WERI-Rb-1 (cell line): ENCODE measurements at regions not wholly inside any gene's neighbourhood (a gene's known extent, or its start where the extent isn't known, plus 50 kb on each side); places are given as distances from the start of the nearest gene placed in this dataset.

Source experiments
- DNase-seq: peaks from one replicate; pipeline ENCODE4 v3.0.0-alpha.2; 2020
- H3K27ac ChIP-seq: fragments of 250-450 bp; sonication (Bioruptor Pico); 2 replicates; pipeline ENCODE4 v1.5.1; 2020; ENCODE audit warnings: mild to moderate bottlenecking, moderate library complexity
- H3K27me3 ChIP-seq: fragments of 250-450 bp; sonication (Bioruptor Pico); 2 replicates; pipeline ENCODE4 v1.5.1; 2021; ENCODE audit warnings: mild to moderate bottlenecking, low read depth, moderate library complexity; ENCODE audit not compliant: insufficient read depth, severe bottlenecking
- H3K36me3 ChIP-seq: fragments of 250-450 bp; sonication (Bioruptor Pico); 2 replicates; pipeline ENCODE4 v1.5.1; 2020; ENCODE audit warnings: mild to moderate bottlenecking, moderate library complexity
- H3K4me3 ChIP-seq: 2 replicates; pipeline ENCODE4 v1.5.1; 2011; ENCODE audit warnings: low read depth, mild to moderate bottlenecking, control low read depth, low read length
- H3K9me3 ChIP-seq: fragments of 250-450 bp; sonication (Bioruptor Pico); 2 replicates; pipeline ENCODE4 v1.5.1; 2021; ENCODE audit warnings: mild to moderate bottlenecking, moderate library complexity; ENCODE audit not compliant: severe bottlenecking
- TF ChIP-seq, protein P1 (sequence below): IDR thresholded peaks from 2 replicates; pipeline ENCODE4 v1.5.1; 2011; ENCODE audit warnings: low read depth, mild to moderate bottlenecking, control low read depth, inconsistent platforms, low read length

DNA sequence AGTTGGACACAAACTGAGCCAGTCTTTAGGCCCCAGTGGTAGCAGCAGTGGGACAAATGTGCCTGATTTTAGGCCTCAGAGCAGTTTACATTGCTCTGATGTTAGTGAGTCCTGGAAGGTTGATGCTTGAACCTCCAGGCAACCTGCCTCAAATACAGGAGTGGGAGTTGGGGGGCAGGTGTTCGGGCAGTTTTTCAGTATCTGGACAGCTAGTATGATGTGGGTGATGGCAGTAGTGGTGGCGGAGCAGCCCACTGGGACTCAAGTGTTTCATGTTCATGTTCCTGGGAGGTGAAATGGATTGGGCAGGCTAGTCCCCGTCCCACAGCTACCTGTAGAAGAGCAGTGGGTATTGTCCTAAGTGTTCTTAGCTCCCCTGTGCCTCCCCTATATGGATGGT lies 857.8 kb downstream of the JRKL start:
- H3K36me3 ChIP-seq = no peaks in the 10 kb centered on the region
- TF ChIP-seq, protein P1, sequence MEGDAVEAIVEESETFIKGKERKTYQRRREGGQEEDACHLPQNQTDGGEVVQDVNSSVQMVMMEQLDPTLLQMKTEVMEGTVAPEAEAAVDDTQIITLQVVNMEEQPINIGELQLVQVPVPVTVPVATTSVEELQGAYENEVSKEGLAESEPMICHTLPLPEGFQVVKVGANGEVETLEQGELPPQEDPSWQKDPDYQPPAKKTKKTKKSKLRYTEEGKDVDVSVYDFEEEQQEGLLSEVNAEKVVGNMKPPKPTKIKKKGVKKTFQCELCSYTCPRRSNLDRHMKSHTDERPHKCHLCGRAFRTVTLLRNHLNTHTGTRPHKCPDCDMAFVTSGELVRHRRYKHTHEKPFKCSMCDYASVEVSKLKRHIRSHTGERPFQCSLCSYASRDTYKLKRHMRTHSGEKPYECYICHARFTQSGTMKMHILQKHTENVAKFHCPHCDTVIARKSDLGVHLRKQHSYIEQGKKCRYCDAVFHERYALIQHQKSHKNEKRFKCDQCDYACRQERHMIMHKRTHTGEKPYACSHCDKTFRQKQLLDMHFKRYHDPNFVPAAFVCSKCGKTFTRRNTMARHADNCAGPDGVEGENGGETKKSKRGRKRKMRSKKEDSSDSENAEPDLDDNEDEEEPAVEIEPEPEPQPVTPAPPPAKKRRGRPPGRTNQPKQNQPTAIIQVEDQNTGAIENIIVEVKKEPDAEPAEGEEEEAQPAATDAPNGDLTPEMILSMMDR = no peak
- H3K27me3 ChIP-seq = no peaks in the 10 kb centered on the region
- H3K27ac ChIP-seq = no peak overlapping the region
- peaks cover 5% of the 10 kb centered on the region for H3K9me3 ChIP-seq
- DNase-seq = no peak
- H3K4me3 ChIP-seq = no peak overlapping the region

DNA sequence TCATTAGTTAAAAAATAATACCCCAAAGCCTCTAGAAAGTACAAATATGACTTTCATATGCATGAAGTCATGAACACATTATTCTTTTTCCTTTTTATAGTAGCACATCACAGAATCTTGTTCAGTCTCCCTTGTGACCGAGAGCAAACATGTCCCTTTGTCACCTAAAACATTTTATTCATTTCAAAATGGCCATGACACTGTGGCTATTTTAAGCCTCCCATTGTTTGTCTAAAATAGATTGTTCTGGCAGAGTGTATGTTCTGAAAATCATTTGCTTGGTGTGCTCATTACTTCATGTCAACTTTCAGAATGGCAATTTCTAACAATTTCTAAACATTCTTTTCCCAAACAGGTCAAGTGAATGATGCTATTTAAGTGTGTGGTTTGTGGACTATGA lies 865.0 kb downstream of the JRKL start:
- Histone ChIP-seq H3K36me3 (no peaks in the 10 kb centered on the region), H3K27me3 (no peaks in the 10 kb centered on the region), H3K4me3 (no peak overlapping the region), H3K9me3 (peaks cover 5% of the 10 kb centered on the region), H3K27ac (no peak overlapping the region)
- TF ChIP-seq, protein P1 = no peak
- no peak for DNase-seq

DNA sequence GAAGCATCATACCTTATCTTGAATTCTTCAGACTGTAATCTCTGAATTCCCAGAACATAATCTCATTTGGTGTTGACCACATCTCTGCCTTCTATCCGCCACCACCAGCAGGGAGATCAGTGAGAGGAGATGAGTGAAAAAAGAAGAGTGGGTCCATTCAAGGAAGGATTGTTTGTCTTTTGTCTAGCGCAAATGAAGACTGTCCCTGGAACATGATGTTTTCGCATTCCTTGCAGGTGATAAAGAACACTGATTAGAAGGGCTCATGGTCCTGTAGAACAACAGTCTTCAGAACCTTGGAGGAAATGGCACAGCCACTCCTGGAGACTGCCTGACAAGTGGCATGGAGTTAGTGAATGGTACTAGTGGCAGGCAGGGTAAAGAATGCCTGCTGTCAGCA lies 869.6 kb downstream of the JRKL start:
- no peaks in the 10 kb centered on the region for H3K9me3 ChIP-seq
- no peak overlapping the region for H3K27ac ChIP-seq
- no peaks in the 10 kb centered on the region for H3K36me3 ChIP-seq
- no peak for DNase-seq
- TF ChIP-seq, protein P1 = no peak
- H3K4me3 ChIP-seq = no peak overlapping the region
- H3K27me3 ChIP-seq = no peaks in the 10 kb centered on the region

DNA sequence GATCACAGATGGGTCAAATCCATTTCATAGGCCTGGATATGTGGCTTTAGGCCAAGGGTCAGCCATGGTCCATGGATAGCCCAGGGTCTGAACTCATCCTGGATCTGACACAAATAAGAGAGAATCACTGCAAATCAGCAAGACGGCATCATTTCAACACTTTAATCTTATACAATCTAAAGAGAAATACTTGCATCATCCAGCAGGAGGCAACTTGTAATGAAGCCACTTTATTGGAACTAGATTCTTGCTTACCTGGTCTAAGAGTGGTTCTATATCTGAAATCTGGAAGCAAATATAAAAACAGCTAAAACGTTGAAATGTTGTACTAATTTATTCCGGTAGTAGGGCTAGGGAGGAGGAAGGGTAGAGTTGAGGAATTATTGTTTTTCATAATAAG lies 870.1 kb downstream of the JRKL start:
- TF ChIP-seq, protein P1 = no peak
- H3K27me3 ChIP-seq = no peaks in the 10 kb centered on the region
- H3K4me3 ChIP-seq = no peak overlapping the region
- H3K9me3 ChIP-seq = no peaks in the 10 kb centered on the region
- no peak for DNase-seq
- H3K36me3 ChIP-seq = no peaks in the 10 kb centered on the region
- H3K27ac ChIP-seq = no peak overlapping the region

DNA sequence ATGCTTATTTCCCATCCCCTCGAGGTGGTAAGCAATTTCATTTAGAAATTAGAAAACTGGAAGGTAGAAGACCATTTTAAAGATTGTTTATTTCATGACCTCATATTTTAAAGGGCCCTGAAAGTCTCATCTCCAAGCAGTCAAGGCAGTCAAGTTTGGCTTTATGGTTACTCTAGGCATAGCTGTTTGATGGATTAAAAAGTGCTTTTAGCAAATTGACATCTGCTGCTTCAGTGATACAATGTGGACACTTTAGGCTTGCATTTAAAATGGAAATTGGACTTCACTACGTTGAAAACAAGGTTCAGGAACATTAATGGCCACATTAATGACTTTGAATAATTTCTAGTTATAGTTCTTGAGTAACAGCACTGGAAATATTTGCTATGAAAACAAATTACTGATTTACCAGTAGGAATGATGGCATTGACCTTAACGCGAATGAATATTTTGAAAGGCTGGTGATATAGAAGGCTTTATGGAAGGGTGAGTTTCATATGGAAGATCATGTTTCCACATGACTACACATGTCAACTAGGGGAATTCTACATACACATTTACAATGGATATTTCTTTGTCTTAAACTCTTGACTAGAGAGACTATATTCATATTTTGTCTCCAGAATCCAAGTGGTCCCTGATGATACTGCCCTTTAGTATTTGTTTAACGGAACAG lies 873.5 kb downstream of the JRKL start:
- no peak overlapping the region for H3K27ac ChIP-seq
- peak overlapping the region; percentile 14; the same call in 1 of the 2 replicates for H3K4me3 ChIP-seq
- TF ChIP-seq, protein P1 = no peak
- no peaks in the 10 kb centered on the region for H3K36me3 ChIP-seq
- no peaks in the 10 kb centered on the region for H3K9me3 ChIP-seq
- H3K27me3 ChIP-seq = no peaks in the 10 kb centered on the region
- no peak for DNase-seq

DNA sequence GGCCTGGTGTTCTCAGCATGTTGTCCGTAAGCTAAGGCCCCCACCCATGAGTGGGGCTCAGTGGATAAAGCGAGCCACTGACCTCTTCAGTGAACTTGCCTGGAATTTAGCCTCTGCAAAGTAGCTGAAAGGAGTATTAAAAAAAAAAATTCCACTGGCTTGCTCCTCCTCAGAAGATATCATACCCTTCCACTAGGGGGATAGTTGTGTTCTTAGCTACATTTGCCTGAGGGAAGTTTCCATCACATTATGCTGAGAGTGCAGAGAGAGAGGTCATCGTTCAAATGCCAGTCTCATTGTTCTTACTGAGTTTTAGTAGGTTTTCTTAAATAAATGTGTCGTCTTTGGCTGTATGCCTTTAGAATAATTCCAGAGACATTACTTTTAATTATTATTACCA lies 879.7 kb downstream of the JRKL start:
- no peak overlapping the region for H3K27ac ChIP-seq

More for the DNA sequence above, 879.7 kb downstream of the JRKL start:
- H3K4me3 ChIP-seq = no peak overlapping the region
- no peaks in the 10 kb centered on the region for H3K27me3 ChIP-seq
- TF ChIP-seq, protein P1 = peak; percentile 35
- no peaks in the 10 kb centered on the region for H3K36me3 ChIP-seq
- no peak for DNase-seq
- peaks cover 3% of the 10 kb centered on the region for H3K9me3 ChIP-seq
